Activated CD4-positive, alpha-beta T cell treated with anti-CD3 and anti-CD28 coated beads, Interleukin-2, amount 10 ng/mL, durations not matched to agents 24 days and 14 days (primary cell): ENCODE measurements at regions not wholly inside any gene's neighbourhood (a gene's known extent, or its start where the extent isn't known, plus 50 kb on each side); places are given as distances from the start of the nearest gene placed in this dataset.
A peak's percentile ranks its signal among the peaks of the same experiment; 100 is the strongest.
"Not testable (repeated sequence)": the region's sequence is repeated elsewhere in the genome, so short reads cannot be mapped to it uniquely, and the experiment has no call there.

Experiments used
- DNase-seq: peaks from one replicate; pipeline ENCODE4 v3.0.0; 2022
- H3K27ac Mint-ChIP-seq: one replicate; pipeline ENCODE4 v1.8.0; 2022; ENCODE audit warnings: mild to moderate bottlenecking, mixed read lengths
- H3K27me3 Mint-ChIP-seq: one replicate; pipeline ENCODE4 v1.8.0; 2022; ENCODE audit warnings: mixed read lengths
- H3K36me3 Mint-ChIP-seq: one replicate; pipeline ENCODE4 v1.8.0; 2022; ENCODE audit warnings: low read depth, mild to moderate bottlenecking, mixed read lengths
- H3K4me1 Mint-ChIP-seq: one replicate; pipeline ENCODE4 v1.8.0; 2021; ENCODE audit warnings: mixed read lengths
- H3K4me3 Mint-ChIP-seq: one replicate; pipeline ENCODE4 v1.8.0; 2022; ENCODE audit warnings: mild to moderate bottlenecking, moderate library complexity, mixed read lengths
- H3K9me3 Mint-ChIP-seq: one replicate; pipeline ENCODE4 v1.8.0; 2021; ENCODE audit warnings: mixed read lengths
- intact Hi-C: fragments of 100-400 bp; cut with micrococcal nuclease; formaldehyde crosslinking; loops from one replicate; pipeline ENCODE4 v1.15.1; 2023

DNA sequence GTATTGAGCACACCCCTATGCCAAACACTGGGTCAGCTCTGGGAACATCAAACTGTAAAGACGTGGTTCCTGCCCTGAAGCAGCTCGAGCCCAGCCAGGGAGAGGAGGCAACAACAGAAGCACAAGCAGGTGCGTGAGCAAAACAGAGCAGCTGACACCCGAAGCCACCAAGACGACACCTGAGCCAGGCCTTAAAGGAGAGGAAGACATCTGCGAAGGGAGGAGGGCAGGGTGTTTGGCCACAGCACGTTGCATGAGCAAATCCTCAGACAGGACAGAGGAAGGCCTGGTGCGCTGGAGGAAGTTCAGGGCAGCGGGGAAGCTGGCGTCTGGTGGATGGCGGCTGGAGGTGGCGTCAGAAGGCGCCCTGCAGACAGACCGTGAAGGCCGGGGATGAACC lies 172.0 kb downstream of the KLRB1 start:
- H3K27ac Mint-ChIP-seq, intact Hi-C loops, H3K4me3 Mint-ChIP-seq, H3K36me3 Mint-ChIP-seq, H3K4me1 Mint-ChIP-seq, H3K27me3 Mint-ChIP-seq, H3K9me3 Mint-ChIP-seq, DNase-seq: not testable (repeated sequence)

DNA sequence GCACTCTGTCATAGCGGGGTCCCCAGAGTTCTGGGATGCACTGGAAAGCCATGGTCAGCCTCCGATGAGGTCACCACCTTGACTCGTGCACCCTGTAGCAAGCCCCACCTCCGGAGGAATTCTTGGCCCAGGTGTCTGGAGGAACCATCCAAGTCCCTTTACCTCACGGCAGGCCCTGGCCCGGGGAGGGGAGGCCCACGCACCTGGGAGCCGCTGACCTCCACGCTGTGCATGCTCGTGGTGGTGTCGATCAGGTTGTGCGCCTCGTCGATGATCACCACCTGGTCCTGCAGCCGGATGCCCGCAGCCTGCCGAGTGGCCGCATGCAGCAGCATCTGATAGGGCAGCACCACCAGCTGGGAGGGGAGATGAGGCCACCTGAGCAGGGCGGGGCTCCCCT lies 177.3 kb downstream of the KLRB1 start:
- DNase-seq, H3K4me3 Mint-ChIP-seq, H3K27ac Mint-ChIP-seq, H3K9me3 Mint-ChIP-seq, intact Hi-C loops, H3K4me1 Mint-ChIP-seq, H3K27me3 Mint-ChIP-seq, H3K36me3 Mint-ChIP-seq: not testable (repeated sequence)

DNA sequence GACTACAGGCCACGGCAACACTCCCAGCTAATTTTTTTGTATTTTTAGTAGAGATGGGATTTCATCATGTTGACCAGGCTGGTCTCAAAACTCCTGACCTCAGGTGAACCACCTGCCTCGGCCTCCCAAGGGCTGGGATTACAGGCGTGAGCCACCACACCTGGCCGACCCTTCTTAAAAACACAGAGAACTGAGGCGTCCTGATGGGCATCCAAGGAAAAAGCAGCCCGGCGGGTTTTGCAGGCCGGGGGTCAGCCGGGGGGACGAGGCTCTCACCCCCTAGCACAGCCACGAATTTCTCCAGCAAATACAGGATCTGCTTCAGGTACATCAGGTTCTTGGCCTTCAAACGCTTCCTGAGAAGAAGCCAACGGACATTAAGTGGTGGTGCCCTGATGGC lies 178.9 kb downstream of the KLRB1 start:
- H3K4me3 Mint-ChIP-seq, H3K36me3 Mint-ChIP-seq, H3K9me3 Mint-ChIP-seq, H3K27ac Mint-ChIP-seq, DNase-seq, H3K27me3 Mint-ChIP-seq, intact Hi-C loops, H3K4me1 Mint-ChIP-seq: not testable (repeated sequence)

DNA sequence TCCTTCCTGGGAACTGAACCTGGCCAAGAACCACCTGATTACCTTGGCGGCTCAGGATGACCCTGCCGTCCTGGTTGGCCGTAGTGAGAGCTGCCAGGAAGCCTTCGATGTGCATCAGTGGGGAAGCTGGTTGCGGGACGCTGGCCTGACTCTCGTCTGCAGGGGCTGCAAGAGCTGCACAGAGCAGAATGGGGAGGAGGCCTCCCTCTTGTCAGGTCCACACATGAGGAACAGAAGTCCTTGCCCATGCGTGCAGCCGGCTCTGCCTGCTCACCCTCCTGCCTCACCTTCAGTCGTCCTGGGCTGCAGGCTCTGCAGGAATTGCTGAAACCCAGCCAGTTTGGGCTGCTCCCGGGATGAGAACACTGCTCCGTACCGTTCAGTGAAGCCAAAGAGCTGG lies 182.3 kb downstream of the KLRB1 start:
- H3K4me3 Mint-ChIP-seq, H3K4me1 Mint-ChIP-seq, H3K27me3 Mint-ChIP-seq, intact Hi-C loops, H3K9me3 Mint-ChIP-seq, H3K27ac Mint-ChIP-seq: not testable (repeated sequence)
- H3K36me3 Mint-ChIP-seq, result peaks cover 14% of the 10 kb centered on the region
- peak; percentile 38 for DNase-seq

DNA sequence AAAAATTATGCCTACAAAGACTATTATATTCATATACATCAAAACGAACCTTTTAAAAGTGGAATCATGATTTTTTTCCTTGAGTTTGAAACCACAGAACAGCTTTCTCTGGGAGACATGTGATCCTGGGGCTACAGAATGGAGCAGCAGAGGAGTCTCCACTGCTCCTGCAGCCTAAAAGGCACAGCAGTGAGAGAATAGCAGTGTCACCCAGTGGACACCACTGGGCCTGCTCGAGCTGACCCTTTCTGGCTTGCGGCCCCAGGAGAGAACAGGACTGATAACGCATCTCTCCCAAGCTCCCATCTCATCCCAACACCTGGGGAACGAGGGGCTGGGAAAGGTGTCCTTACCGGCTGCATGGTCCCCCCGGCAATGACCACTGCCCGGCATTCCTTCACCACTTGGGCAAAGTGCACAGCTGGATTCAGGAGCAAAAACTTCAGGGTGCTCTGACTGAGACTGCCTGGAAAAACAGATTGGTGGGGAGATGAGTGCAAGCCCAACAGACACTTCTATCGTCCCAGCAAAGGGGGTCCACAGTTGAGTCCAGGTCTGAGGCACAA lies 183.5 kb downstream of the KLRB1 start:
- H3K27ac Mint-ChIP-seq, H3K9me3 Mint-ChIP-seq, H3K27me3 Mint-ChIP-seq, intact Hi-C loops, H3K4me1 Mint-ChIP-seq, H3K4me3 Mint-ChIP-seq: not testable (repeated sequence)
- DNase-seq, result peak; percentile 45
- H3K36me3 Mint-ChIP-seq, result peaks cover 13% of the 10 kb centered on the region

DNA sequence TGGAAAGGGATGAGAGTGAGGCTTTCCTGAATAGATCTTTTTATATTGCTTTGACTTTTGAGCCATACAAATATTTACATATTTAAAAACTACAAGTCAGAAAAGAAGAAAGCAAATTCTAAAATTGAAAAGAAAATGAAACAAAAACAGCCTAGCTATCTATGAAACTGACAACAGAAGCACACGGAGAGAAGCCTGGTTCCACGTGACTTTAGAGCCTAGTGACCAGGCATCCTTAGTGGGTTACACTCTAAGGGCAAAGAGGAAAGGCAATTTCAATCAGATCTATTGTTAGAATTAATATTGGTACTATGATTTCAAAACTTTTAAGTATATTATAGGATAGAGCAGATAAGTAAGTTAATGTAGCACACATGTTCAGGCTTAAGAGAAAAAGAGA lies 185.0 kb downstream of the KLRB1 start:
- H3K9me3 Mint-ChIP-seq, intact Hi-C loops, H3K27me3 Mint-ChIP-seq, H3K4me1 Mint-ChIP-seq, DNase-seq, H3K4me3 Mint-ChIP-seq: not testable (repeated sequence)
- Mint-ChIP-seq H3K27ac (peak overlapping the region; percentile 34), H3K36me3 (peaks cover 13% of the 10 kb centered on the region)

DNA sequence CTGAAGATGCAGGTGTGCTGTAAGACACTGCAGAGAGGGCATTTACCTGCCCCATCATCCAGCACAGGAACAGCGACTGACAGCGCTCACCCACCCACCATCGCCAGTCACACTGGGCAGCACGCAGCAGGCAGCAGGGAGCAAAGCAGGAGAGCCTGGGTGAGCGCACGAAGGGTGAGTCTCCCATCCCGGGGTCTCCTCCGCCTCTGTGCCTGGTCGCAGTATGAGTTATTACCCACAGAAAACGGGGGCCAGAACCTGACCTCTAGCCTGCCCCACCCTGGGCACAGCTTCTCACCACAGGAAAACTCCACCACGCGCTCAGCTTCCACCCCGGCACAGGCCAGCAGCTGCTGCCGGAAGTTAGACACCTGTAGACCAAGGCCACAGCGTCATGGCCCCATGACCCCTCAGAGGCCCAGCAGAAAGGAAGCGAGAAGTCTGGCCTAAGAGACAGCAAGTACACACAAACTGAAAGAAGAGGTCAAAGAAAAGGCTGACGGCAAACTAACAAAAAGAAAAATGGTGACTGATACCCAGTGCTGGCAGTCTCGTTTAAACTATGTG lies 186.1 kb downstream of the KLRB1 start:
- H3K27me3 Mint-ChIP-seq, DNase-seq, H3K27ac Mint-ChIP-seq, H3K9me3 Mint-ChIP-seq, intact Hi-C loops, H3K4me3 Mint-ChIP-seq, H3K36me3 Mint-ChIP-seq, H3K4me1 Mint-ChIP-seq: not testable (repeated sequence)

DNA sequence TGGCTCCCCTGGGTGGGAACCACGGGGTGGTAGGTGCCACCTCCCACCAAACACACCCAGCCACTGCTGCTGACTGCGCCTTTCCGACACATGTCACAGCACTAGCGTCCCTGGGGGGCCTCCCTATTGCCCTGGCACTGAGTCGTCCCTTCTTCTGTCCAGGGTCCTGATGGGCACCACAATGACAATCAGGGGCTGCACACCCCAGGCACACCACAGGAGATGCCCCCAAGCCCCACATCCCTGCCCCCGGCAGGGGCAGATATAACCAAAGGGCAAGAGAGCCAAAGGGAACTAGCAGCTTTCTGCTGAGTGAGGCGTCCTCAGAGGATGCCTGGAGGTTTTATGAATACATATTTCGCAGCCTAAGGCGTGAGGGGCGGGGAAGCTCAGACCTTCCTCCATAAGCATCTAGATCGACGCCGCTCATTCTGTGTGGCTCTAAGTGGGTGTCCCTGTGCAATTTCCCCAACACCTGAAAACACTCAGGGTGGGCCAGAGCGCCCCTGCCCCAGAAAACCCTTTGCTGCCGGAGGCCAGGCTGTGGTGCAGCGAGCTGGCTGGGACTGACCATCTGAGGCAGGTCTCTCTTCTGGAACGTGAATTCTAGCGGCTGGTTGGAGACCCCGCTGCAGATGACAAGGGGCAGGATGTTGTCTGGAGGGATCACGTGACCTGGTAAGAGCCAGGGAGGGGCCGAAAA lies 186.7 kb downstream of the KLRB1 start:
- intact Hi-C loops, H3K4me3 Mint-ChIP-seq, DNase-seq, H3K4me1 Mint-ChIP-seq, H3K27ac Mint-ChIP-seq, H3K9me3 Mint-ChIP-seq, H3K27me3 Mint-ChIP-seq, H3K36me3 Mint-ChIP-seq: not testable (repeated sequence)

DNA sequence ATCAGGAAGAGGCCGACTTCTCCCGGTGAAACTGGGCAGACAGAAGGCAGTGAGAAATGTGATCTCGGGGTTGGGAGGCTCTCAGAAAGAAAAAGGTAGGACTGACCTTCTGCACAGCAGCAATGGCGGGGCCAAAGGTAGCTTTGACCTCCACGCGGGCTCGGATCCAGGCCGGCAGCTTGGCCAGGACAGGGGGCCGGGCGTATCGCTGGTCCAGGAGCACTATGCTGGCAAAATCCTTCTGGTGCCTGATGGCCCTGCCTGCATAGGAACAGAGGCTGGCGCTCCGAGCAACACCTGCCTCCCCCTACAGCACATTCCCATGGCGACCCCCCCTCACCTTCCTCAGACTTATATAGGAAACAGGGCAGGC lies 189.1 kb downstream of the KLRB1 start:
- H3K27ac Mint-ChIP-seq, H3K27me3 Mint-ChIP-seq, intact Hi-C loops, H3K36me3 Mint-ChIP-seq, H3K4me1 Mint-ChIP-seq, H3K9me3 Mint-ChIP-seq, DNase-seq, H3K4me3 Mint-ChIP-seq: not testable (repeated sequence)

DNA sequence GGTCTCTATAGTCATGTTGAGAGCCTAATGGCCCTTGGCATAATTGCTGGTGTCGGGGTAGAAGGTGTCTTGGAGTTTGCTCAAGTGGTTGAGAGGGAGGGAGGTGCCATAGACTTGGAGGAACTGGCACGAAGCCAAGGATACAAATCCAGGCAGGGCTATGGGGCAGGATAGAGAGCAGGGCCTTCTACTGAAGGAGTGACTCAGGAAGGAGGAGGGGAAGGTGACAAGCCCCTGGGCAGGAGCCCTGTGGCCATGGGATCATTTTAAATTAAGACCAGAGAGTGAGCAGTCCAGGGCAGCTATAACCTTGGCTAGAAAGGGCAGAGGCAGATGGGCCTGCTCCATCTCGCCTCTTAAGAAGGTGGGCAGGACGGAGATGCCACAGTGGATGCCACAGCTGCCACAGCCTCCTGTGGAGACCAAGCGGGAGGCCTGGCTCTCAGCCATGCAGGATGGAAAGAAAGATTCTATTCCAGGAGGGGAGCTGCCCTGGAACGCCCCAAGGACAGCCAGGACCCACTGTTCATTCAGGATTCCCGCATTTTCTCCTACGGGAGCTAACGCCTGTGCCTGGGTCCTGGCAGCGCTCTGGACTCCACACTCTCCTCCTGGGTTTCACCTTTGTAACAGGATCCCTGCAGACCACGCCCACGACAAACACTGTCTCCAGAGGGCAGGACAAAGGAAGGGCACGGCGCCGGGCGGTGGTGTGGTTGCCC lies 189.6 kb downstream of the KLRB1 start:
- H3K4me3 Mint-ChIP-seq, intact Hi-C loops, H3K36me3 Mint-ChIP-seq, H3K27ac Mint-ChIP-seq, H3K27me3 Mint-ChIP-seq, DNase-seq, H3K9me3 Mint-ChIP-seq, H3K4me1 Mint-ChIP-seq: not testable (repeated sequence)

DNA sequence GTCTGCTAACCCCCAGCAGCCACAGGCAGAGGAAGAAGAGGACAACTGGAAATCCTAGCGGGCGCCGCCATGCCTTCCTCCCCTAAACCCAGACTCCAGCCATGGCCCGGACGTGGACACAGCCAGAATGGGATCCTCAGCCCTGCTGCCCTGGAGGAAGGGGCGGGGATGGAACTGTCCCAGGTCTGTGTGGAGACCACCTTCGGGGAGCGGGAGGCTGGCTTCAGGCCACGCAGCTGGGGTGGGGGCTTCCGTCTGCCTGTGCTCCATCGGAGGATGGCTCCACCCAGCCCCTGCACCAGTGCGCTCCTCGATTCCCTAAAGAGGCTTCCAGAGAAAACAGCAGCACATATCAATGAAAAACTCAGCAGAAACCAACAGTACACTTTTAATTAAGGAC lies 190.4 kb downstream of the KLRB1 start:
- H3K4me1 Mint-ChIP-seq, H3K9me3 Mint-ChIP-seq, H3K4me3 Mint-ChIP-seq, intact Hi-C loops, DNase-seq, H3K27ac Mint-ChIP-seq, H3K36me3 Mint-ChIP-seq, H3K27me3 Mint-ChIP-seq: not testable (repeated sequence)

DNA sequence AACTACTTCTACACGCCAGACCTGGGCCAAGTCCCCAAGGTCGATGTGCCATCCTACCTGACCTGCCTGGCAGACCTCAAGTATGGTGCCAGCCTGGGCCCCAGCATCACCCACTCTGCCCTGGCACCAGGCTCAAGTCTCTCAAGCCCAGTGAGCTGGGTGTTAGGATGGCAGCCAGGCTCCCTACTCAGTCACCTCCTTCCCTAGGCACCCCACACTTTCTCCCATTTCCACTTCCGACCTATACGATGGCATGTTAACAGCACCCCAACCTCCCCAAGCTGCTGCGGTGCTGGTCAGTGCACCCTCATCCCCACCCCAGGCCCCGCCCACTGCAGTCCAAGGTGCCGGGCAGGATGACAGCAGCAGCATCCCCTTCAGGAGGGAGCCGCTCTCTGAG lies 191.4 kb downstream of the KLRB1 start:
- DNase-seq, H3K36me3 Mint-ChIP-seq, H3K27ac Mint-ChIP-seq, H3K4me3 Mint-ChIP-seq, intact Hi-C loops, H3K4me1 Mint-ChIP-seq, H3K9me3 Mint-ChIP-seq, H3K27me3 Mint-ChIP-seq: not testable (repeated sequence)

DNA sequence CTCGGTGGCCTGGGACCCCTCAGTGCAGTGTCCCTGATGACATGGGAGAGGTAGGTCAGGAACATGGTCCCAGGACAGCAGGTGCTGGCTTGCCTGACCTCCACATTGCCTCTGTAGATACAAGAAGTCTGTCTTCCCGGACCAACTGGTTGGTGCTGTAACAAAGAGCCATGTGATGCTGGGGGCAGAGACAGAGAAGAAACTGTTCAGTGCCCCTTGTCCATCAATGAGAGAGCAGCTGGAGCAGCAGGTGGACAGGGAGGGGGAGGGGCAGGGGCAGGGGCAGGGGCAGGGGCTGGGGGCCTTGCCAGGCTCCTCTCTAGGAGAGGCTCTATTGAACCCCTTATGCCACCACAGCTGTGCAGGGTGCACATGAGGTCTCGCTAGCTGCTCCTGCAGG lies 191.8 kb downstream of the KLRB1 start:
- H3K27me3 Mint-ChIP-seq, H3K27ac Mint-ChIP-seq, H3K4me1 Mint-ChIP-seq, intact Hi-C loops, H3K4me3 Mint-ChIP-seq, H3K9me3 Mint-ChIP-seq, DNase-seq, H3K36me3 Mint-ChIP-seq: not testable (repeated sequence)

DNA sequence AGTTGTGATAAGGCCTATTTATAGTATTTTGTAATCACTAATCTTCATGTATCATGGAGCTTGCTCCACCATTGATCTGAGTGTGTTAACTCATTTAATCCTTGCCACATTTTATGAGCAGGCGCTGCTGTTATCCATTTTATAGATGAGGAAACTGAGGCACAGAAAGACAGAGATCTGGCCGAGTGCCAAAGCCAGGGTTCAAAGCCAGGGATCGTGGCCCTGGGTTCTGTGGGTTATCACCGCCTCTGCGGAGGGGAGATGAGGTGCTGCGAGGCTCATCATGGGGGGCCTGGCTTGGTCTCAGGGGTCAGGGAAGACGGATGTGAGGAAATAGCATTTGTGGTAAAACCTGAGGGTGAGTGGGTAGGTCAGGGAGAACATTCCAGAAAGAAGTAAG lies 193.9 kb downstream of the KLRB1 start:
- H3K4me3 Mint-ChIP-seq, DNase-seq, H3K36me3 Mint-ChIP-seq, H3K27me3 Mint-ChIP-seq, intact Hi-C loops, H3K4me1 Mint-ChIP-seq, H3K9me3 Mint-ChIP-seq: not testable (repeated sequence)
- H3K27ac Mint-ChIP-seq, result peak overlapping the region; percentile 7
